ENCODE measurements at regions not wholly inside any gene's neighbourhood (a gene's known extent, or its start where the extent isn't known, plus 50 kb on each side); places are given as distances from the start of the nearest gene placed in this dataset.

DNA sequence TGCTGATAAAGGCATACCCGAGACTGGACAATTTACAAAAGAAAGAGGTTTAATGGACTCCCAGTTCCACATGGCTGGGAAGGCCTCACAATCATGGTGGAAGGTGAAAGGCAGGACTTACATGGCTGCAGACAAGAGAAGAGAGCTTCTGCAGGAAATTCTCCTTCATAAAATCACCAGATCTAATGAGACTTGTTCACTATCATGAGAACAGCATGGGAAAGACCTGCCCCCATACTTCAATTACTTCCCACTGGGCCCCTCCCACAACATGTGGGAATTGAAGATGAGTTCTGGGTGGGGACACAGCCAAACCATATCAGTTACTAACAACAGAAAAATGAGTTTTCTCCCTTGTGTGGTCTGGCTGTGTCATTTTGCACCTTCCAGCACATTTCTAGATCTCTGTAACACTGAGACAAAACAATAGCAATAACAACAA is 741.4 kb downstream of the KCNT2 start:
- H3K4me2 ChIP-seq (ENCODE audit: low read depth, low read length, poor library complexity, severe bottlenecking) = no peak overlapping the region
- H2AFZ ChIP-seq (ENCODE audit: low read length) = no peak overlapping the region
- no peaks in the 10 kb centered on the region for H3K9me2 ChIP-seq (replicated peaks; ENCODE audit: low read depth, low read length)
- no peaks in the 10 kb centered on the region for H3K27me3 ChIP-seq (ENCODE audit: insufficient read depth, low read length, poor library complexity, severe bottlenecking)
- no peaks in the 10 kb centered on the region for H3F3A ChIP-seq (ENCODE audit: low read depth)
- H4K20me1 ChIP-seq (ENCODE audit: insufficient read depth, low read length, poor library complexity, severe bottlenecking) = no peaks in the 10 kb centered on the region
- H3K9ac ChIP-seq (ENCODE audit: low read depth, low read length, poor library complexity, severe bottlenecking) = no peak overlapping the region
- no peaks in the 10 kb centered on the region for H3K79me2 ChIP-seq (ENCODE audit: insufficient read depth, low read length)
- no peaks in the 10 kb centered on the region for H3K4me1 ChIP-seq (ENCODE audit: insufficient read depth, low read length, poor library complexity, severe bottlenecking)
- H3K36me3 ChIP-seq (ENCODE audit: insufficient read depth, low read length) = no peaks in the 10 kb centered on the region
- no peak for TF ChIP-seq EZH2phosphoT487 (IDR thresholded peaks at IDR 0.05; ENCODE audit: borderline replicate concordance)
- TF ChIP-seq, protein P1, sequence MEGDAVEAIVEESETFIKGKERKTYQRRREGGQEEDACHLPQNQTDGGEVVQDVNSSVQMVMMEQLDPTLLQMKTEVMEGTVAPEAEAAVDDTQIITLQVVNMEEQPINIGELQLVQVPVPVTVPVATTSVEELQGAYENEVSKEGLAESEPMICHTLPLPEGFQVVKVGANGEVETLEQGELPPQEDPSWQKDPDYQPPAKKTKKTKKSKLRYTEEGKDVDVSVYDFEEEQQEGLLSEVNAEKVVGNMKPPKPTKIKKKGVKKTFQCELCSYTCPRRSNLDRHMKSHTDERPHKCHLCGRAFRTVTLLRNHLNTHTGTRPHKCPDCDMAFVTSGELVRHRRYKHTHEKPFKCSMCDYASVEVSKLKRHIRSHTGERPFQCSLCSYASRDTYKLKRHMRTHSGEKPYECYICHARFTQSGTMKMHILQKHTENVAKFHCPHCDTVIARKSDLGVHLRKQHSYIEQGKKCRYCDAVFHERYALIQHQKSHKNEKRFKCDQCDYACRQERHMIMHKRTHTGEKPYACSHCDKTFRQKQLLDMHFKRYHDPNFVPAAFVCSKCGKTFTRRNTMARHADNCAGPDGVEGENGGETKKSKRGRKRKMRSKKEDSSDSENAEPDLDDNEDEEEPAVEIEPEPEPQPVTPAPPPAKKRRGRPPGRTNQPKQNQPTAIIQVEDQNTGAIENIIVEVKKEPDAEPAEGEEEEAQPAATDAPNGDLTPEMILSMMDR (conservative IDR thresholded peaks at IDR 0.05; ENCODE audit: low read length) = no peak
- H3K4me3 ChIP-seq (ENCODE audit: low read length, poor library complexity, severe bottlenecking) = no peak overlapping the region
- no peaks in the 10 kb centered on the region for H3K9me3 ChIP-seq (ENCODE audit: insufficient read depth, low read depth, low read length)

DNA sequence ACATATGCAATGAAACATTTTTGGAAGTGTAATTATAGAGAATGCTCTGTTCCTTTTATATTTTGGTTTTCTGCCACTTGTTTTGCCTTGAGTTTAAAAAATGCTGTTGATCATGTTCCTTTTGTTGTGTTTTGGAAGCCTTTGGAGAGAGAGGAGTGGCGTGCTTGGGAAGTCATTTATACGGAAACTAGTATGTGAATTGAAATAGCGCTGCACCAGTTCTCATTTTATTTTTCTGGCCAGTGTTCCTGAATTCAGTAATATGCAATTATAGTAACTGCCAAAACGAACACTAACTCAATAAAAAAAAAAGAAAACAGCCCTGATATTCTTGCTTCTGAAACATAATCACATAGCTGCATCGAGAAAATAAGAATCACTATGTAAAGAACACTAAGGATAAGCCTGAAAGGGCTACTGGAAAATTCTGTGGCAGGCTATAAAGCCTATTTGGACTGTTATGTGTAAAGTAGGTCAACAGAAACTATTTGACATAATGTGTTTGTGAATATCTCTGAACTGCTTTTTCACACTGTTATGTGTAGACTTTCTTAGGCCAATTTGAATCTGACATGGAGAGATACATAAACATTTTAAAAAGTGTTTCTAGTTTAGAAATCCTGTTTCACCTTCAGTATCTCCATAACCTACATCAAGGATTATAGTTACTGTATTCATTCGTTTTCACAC is 742.0 kb downstream of the KCNT2 start:
- Histone ChIP-seq H3K36me3 (ENCODE audit: insufficient read depth, low read length) (no peaks in the 10 kb centered on the region), H2AFZ (ENCODE audit: low read length) (no peak overlapping the region), H3K9me2 (replicated peaks; ENCODE audit: low read depth, low read length) (no peaks in the 10 kb centered on the region), H3K79me2 (ENCODE audit: insufficient read depth, low read length) (no peaks in the 10 kb centered on the region), H3K4me1 (ENCODE audit: insufficient read depth, low read length, poor library complexity, severe bottlenecking) (no peaks in the 10 kb centered on the region), H3F3A (ENCODE audit: low read depth) (no peaks in the 10 kb centered on the region), H3K9ac (ENCODE audit: low read depth, low read length, poor library complexity, severe bottlenecking) (no peak overlapping the region), H3K27me3 (ENCODE audit: insufficient read depth, low read length, poor library complexity, severe bottlenecking) (no peaks in the 10 kb centered on the region), H4K20me1 (ENCODE audit: insufficient read depth, low read length, poor library complexity, severe bottlenecking) (no peaks in the 10 kb centered on the region), H3K9me3 (ENCODE audit: insufficient read depth, low read depth, low read length) (no peaks in the 10 kb centered on the region), H3K4me2 (ENCODE audit: low read depth, low read length, poor library complexity, severe bottlenecking) (no peak overlapping the region), H3K4me3 (ENCODE audit: low read length, poor library complexity, severe bottlenecking) (no peak overlapping the region)
- TF ChIP-seq, protein P1 (conservative IDR thresholded peaks at IDR 0.05; ENCODE audit: low read length) = no peak
- no peak for TF ChIP-seq EZH2phosphoT487 (IDR thresholded peaks at IDR 0.05; ENCODE audit: borderline replicate concordance)

DNA sequence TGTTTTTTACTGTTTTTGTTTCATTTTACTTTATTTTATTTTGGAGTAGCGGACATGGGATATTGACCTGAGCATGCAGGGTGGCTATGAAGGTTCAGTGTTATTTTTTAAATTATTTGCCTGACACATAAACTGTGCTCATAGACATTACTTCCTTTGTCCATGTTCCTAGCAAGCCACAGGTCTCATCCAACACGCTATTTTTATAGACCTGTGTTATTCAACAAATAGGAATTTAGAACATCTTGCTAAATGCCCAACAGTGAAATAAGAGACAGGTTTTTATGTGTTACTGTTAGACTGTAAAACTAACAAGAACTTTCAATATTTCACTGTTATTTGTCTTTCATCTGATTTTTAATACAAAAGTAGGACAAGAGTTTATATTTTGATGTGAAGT is 756.4 kb downstream of the KCNT2 start:
- TF ChIP-seq EZH2phosphoT487 (IDR thresholded peaks at IDR 0.05; ENCODE audit: borderline replicate concordance) = no peak
- TF ChIP-seq, protein P1 (conservative IDR thresholded peaks at IDR 0.05; ENCODE audit: low read length) = no peak
- Histone ChIP-seq H3K9me3 (ENCODE audit: insufficient read depth, low read depth, low read length) (no peaks in the 10 kb centered on the region), H4K20me1 (ENCODE audit: insufficient read depth, low read length, poor library complexity, severe bottlenecking) (no peaks in the 10 kb centered on the region), H3K4me2 (ENCODE audit: low read depth, low read length, poor library complexity, severe bottlenecking) (no peak overlapping the region), H3K9me2 (replicated peaks; ENCODE audit: low read depth, low read length) (no peaks in the 10 kb centered on the region), H3K9ac (ENCODE audit: low read depth, low read length, poor library complexity, severe bottlenecking) (no peak overlapping the region), H3K4me1 (ENCODE audit: insufficient read depth, low read length, poor library complexity, severe bottlenecking) (no peaks in the 10 kb centered on the region), H3K36me3 (ENCODE audit: insufficient read depth, low read length) (no peaks in the 10 kb centered on the region), H2AFZ (ENCODE audit: low read length) (no peak overlapping the region), H3K79me2 (ENCODE audit: insufficient read depth, low read length) (no peaks in the 10 kb centered on the region), H3K4me3 (ENCODE audit: low read length, poor library complexity, severe bottlenecking) (no peak overlapping the region), H3K27me3 (ENCODE audit: insufficient read depth, low read length, poor library complexity, severe bottlenecking) (no peaks in the 10 kb centered on the region), H3F3A (ENCODE audit: low read depth) (no peaks in the 10 kb centered on the region)

Data from Loucy (cell line).